ENCODE measurements at regions not wholly inside any gene's neighbourhood (a gene's known extent, or its start where the extent isn't known, plus 50 kb on each side); places are given as distances from the start of the nearest gene placed in this dataset.

DNA sequence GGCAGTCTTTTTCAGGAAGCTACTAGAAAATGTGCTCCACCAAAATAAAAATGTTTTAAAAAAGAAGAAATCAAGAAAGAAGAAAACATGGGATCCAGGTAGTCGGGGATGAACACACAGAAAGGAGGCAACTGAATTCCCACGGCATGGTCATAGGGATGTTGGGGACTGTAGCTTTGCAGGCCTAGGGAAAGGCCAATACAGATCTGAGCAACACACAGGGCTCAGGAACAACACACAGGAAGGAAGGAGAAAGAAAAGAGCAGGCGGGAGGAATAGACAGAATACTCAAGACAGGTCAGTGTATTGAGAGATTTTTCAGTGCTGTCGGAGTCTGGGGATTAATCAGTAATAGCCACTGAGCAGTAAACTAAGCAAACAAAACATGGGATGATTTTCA lies 142.7 kb upstream of the SYT6 start:
- TF ChIP-seq, protein P1, sequence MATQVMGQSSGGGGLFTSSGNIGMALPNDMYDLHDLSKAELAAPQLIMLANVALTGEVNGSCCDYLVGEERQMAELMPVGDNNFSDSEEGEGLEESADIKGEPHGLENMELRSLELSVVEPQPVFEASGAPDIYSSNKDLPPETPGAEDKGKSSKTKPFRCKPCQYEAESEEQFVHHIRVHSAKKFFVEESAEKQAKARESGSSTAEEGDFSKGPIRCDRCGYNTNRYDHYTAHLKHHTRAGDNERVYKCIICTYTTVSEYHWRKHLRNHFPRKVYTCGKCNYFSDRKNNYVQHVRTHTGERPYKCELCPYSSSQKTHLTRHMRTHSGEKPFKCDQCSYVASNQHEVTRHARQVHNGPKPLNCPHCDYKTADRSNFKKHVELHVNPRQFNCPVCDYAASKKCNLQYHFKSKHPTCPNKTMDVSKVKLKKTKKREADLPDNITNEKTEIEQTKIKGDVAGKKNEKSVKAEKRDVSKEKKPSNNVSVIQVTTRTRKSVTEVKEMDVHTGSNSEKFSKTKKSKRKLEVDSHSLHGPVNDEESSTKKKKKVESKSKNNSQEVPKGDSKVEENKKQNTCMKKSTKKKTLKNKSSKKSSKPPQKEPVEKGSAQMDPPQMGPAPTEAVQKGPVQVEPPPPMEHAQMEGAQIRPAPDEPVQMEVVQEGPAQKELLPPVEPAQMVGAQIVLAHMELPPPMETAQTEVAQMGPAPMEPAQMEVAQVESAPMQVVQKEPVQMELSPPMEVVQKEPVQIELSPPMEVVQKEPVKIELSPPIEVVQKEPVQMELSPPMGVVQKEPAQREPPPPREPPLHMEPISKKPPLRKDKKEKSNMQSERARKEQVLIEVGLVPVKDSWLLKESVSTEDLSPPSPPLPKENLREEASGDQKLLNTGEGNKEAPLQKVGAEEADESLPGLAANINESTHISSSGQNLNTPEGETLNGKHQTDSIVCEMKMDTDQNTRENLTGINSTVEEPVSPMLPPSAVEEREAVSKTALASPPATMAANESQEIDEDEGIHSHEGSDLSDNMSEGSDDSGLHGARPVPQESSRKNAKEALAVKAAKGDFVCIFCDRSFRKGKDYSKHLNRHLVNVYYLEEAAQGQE (IDR thresholded peaks at IDR 0.05; ENCODE audit: low read depth), result no peak
- no peak for TF ChIP-seq EGR1 (IDR thresholded peaks at IDR 0.05; ENCODE audit: low read depth)
- no peak for TF ChIP-seq SIN3A (IDR thresholded peaks at IDR 0.05; ENCODE audit: low read depth)
- TF ChIP-seq POLR2A (IDR thresholded peaks at IDR 0.05; ENCODE audit: borderline replicate concordance, extremely low read depth, insufficient read depth, insufficient read length), result no peak
- TF ChIP-seq, protein P2, sequence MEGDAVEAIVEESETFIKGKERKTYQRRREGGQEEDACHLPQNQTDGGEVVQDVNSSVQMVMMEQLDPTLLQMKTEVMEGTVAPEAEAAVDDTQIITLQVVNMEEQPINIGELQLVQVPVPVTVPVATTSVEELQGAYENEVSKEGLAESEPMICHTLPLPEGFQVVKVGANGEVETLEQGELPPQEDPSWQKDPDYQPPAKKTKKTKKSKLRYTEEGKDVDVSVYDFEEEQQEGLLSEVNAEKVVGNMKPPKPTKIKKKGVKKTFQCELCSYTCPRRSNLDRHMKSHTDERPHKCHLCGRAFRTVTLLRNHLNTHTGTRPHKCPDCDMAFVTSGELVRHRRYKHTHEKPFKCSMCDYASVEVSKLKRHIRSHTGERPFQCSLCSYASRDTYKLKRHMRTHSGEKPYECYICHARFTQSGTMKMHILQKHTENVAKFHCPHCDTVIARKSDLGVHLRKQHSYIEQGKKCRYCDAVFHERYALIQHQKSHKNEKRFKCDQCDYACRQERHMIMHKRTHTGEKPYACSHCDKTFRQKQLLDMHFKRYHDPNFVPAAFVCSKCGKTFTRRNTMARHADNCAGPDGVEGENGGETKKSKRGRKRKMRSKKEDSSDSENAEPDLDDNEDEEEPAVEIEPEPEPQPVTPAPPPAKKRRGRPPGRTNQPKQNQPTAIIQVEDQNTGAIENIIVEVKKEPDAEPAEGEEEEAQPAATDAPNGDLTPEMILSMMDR (IDR thresholded peaks at IDR 0.05 in 2 of 3, conservative IDR thresholded peaks at IDR 0.05 in 1 of 3; ENCODE audit: borderline replicate concordance in 1 of 3, insufficient read depth in 1 of 3, low read depth in 2 of 3, low read length in 2 of 3), result no peak
- TF ChIP-seq EZH2 (IDR thresholded peaks at IDR 0.05), result no peak
- no peak for TF ChIP-seq POLR2AphosphoS5 (IDR thresholded peaks at IDR 0.05; ENCODE audit: low read depth, low read length)
- TF ChIP-seq, protein P3, sequence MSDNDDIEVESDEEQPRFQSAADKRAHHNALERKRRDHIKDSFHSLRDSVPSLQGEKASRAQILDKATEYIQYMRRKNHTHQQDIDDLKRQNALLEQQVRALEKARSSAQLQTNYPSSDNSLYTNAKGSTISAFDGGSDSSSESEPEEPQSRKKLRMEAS (IDR thresholded peaks at IDR 0.05), result no peak
- no peak for TF ChIP-seq JUND (IDR thresholded peaks at IDR 0.05)
- no peak for TF ChIP-seq ZBTB33 (IDR thresholded peaks at IDR 0.05; ENCODE audit: extremely low read depth, insufficient replicate concordance, low read length)
- no peak for TF ChIP-seq EZH2phosphoT487 (IDR thresholded peaks at IDR 0.05; ENCODE audit: borderline replicate concordance)
